ENCODE measurements at regions not wholly inside any gene's neighbourhood (a gene's known extent, or its start where the extent isn't known, plus 50 kb on each side); places are given as distances from the start of the nearest gene placed in this dataset.

- Histone ChIP-seq H4K20me1 (ENCODE audit: insufficient read depth, low read length) (no peaks in the 10 kb centered on the region), H3K4me3 (replicated peaks in 1 of 3; ENCODE audit: low read depth in 2 of 3, low read length in 3 of 3) (no peak overlapping the region), H3K27me3 (ENCODE audit: control insufficient read depth in 2 of 2, insufficient read depth in 2 of 2, low read length in 2 of 2) (no peaks in the 10 kb centered on the region), H3K4me2 (replicated peaks; ENCODE audit: extremely low read depth, low read length, poor library complexity, severe bottlenecking) (no peak overlapping the region), H3K27ac (ENCODE audit: low read depth in 1 of 2, low read length in 2 of 2) (no peak overlapping the region), H2AFZ (ENCODE audit: insufficient read depth, low read depth, low read length, poor library complexity, severe bottlenecking) (no peak overlapping the region), H3K79me2 (ENCODE audit: insufficient read depth, low read length) (no peaks in the 10 kb centered on the region), H3K4me1 (ENCODE audit: control insufficient read depth in 1 of 2, insufficient read depth in 2 of 2, low read length in 2 of 2) (no peaks in the 10 kb centered on the region), H3K9me3 (replicated peaks in 1 of 2; ENCODE audit: control insufficient read depth in 1 of 2, insufficient read depth in 1 of 2, low read length in 2 of 2) (no peaks in the 10 kb centered on the region), H3K9ac (ENCODE audit: insufficient read depth, low read length, poor library complexity, severe bottlenecking) (no peak overlapping the region), H3K36me3 (replicated peaks in 1 of 2; ENCODE audit: control insufficient read depth in 1 of 2, insufficient read depth in 2 of 2, low read length in 2 of 2) (no peaks in the 10 kb centered on the region)
- Mint-ChIP-seq H3K27ac (no peak overlapping the region), H3K4me3 (no peak overlapping the region), H3K4me1 (peaks cover 4% of the 10 kb centered on the region), H3K36me3 (no peaks in the 10 kb centered on the region), H3K9me3 (no peaks in the 10 kb centered on the region), H3K27me3 (ENCODE audit: low read depth in 3 of 3) (peaks cover 0 to 3% (median 2%) of the 10 kb centered on the region in 3 donors)
- TF ChIP-seq CTCF (IDR thresholded peaks at IDR 0.05) = no peak
- no CpG with 5 or more reads among the region's 2 CpGs for WGBS (ENCODE audit: insufficient coverage)
- DNase-seq = peak in 2 of 3 donors; percentile 34 to 51
- intact Hi-C loops (cut with micrococcal nuclease) = no loop called here
Observed at GRCh38 chr3:188060840-188061544, 93.0 kb upstream of the LPP start.

GRCh38 chr3:188062216-188062615 lies 91.7 kb upstream of the LPP start:
- H3K9me3 Mint-ChIP-seq = no peaks in the 10 kb centered on the region
- intact Hi-C loops (cut with micrococcal nuclease) = no loop called here
- Histone ChIP-seq H4K20me1 (ENCODE audit: insufficient read depth, low read length) (no peaks in the 10 kb centered on the region), H3K27ac (ENCODE audit: low read depth in 1 of 2, low read length in 2 of 2) (no peak overlapping the region), H3K4me1 (ENCODE audit: control insufficient read depth in 1 of 2, insufficient read depth in 2 of 2, low read length in 2 of 2) (no peaks in the 10 kb centered on the region), H2AFZ (ENCODE audit: insufficient read depth, low read depth, low read length, poor library complexity, severe bottlenecking) (no peak overlapping the region), H3K27me3 (ENCODE audit: control insufficient read depth in 2 of 2, insufficient read depth in 2 of 2, low read length in 2 of 2) (no peaks in the 10 kb centered on the region), H3K4me3 (replicated peaks in 1 of 3; ENCODE audit: low read depth in 2 of 3, low read length in 3 of 3) (no peak overlapping the region), H3K4me2 (replicated peaks; ENCODE audit: extremely low read depth, low read length, poor library complexity, severe bottlenecking) (no peak overlapping the region), H3K9me3 (replicated peaks in 1 of 2; ENCODE audit: control insufficient read depth in 1 of 2, insufficient read depth in 1 of 2, low read length in 2 of 2) (no peaks in the 10 kb centered on the region), H3K9ac (ENCODE audit: insufficient read depth, low read length, poor library complexity, severe bottlenecking) (no peak overlapping the region), H3K79me2 (ENCODE audit: insufficient read depth, low read length) (no peaks in the 10 kb centered on the region), H3K36me3 (replicated peaks in 1 of 2; ENCODE audit: control insufficient read depth in 1 of 2, insufficient read depth in 2 of 2, low read length in 2 of 2) (no peaks in the 10 kb centered on the region)
- H3K4me1 Mint-ChIP-seq = peaks cover 4% of the 10 kb centered on the region
- no peaks in the 10 kb centered on the region for H3K36me3 Mint-ChIP-seq
- H3K4me3 Mint-ChIP-seq = no peak overlapping the region
- no peak for DNase-seq
- no peak for TF ChIP-seq CTCF (IDR thresholded peaks at IDR 0.05)
- H3K27me3 Mint-ChIP-seq (ENCODE audit: low read depth in 3 of 3) = peaks cover 0 to 3% (median 2%) of the 10 kb centered on the region in 3 donors
- WGBS (ENCODE audit: insufficient coverage) = 100% methylated on average over 1 of the region's 2 CpGs
- H3K27ac Mint-ChIP-seq = no peak overlapping the region

All from CD14-positive monocyte (primary cell).